GM12865 (cell line): ENCODE measurements at regions not wholly inside any gene's neighbourhood (a gene's known extent, or its start where the extent isn't known, plus 50 kb on each side); places are given as distances from the start of the nearest gene placed in this dataset.
"Not testable (repeated sequence)": the region's sequence is repeated elsewhere in the genome, so short reads cannot be mapped to it uniquely, and the experiment has no call there.

ENCODE experiments used
- DNase-seq: peaks from one replicate; pipeline ENCODE4 v3.0.0; 2010; ENCODE audit warnings: low read depth
- H3K4me3 ChIP-seq: 2 replicates; pipeline ENCODE4 v1.5.1; 2011; ENCODE audit warnings: mild to moderate bottlenecking, low read depth, low read length, control low read depth
- CTCF ChIP-seq: IDR thresholded peaks from 2 replicates; pipeline ENCODE4 v1.5.1; 2011; ENCODE audit warnings: low read length, control low read depth, low read depth, inconsistent platforms; ENCODE audit not compliant: insufficient read depth; ENCODE audit errors: missing control alignments

DNA sequence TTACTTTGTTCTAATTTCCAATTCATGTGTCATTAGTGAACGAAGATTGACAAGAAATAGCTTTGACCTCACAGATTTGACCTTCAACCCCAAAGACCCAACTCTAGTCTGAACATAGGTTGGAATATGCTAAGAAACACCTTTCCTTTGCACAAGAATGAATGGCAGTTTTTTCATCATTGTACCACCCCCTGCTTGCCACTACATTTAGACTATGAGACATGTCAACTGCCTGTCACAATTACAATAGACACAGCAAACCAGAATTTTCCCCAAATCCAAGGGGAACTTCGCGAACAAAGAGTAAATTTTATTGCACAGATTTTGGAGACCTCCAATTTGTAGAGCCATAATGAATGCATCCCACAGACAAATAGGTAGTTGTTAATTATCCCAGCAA, 535.4 kb downstream of the PRKD1 start:
- no peak overlapping the region for H3K4me3 ChIP-seq
- DNase-seq = no peak
- no peak for TF ChIP-seq CTCF

GRCh38 chr14:29403091-29403490, 524.6 kb downstream of the PRKD1 start:
- DNase-seq = no peak
- no peak for TF ChIP-seq CTCF

DNA sequence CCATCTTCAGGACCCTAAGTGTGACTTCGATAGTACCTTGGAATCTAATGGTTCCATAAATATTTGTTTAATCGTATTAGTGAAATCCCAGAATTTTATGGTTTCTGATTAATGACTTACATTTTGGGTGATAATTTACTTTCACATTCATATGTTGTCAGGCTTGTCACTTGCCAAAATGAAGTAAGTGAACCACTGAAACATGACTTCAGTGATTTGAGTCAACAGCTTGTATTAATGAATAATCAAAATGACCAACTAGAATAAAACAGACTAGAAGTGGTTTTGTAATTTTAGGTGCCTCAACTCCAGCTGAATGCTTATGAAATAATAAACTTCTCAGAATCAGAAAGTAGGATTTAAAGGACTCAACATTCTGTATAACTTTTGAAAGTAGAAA, 517.1 kb downstream of the PRKD1 start:
- no peak overlapping the region for H3K4me3 ChIP-seq
- DNase-seq = peak; percentile 1
- no peak for TF ChIP-seq CTCF

More at GRCh38 chr14:29403091-29403490, 524.6 kb downstream of the PRKD1 start:
- no peak overlapping the region for H3K4me3 ChIP-seq

DNA sequence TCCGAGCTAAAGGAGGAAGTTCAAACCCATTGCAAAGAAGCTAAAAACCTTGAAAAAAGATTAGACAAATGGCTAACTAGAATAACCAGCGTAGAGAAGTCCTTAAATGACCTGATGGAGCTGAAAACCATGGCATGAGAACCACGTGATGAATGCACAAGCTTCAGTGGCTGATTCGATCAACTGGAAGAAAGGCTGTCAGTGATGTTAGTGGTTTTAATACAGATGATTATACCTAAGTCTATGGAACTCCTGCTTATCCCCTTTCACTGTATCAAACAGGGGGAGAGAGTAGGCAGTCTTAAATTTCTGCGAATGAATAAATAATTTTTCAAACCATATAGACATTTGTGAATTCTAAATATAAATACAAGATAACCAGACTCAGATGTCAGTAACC, 512.7 kb downstream of the PRKD1 start:
- DNase-seq, H3K4me3 ChIP-seq: not testable (repeated sequence)

- DNase-seq = no peak
- H3K4me3 ChIP-seq = no peak overlapping the region
- TF ChIP-seq CTCF = no peak
Observed at GRCh38 chr14:29419736-29420135, 507.9 kb downstream of the PRKD1 start.

GRCh38 chr14:29421156-29421728, 506.4 kb downstream of the PRKD1 start:
- no peak for TF ChIP-seq CTCF
- H3K4me3 ChIP-seq = no peak overlapping the region
- DNase-seq = no peak

DNA sequence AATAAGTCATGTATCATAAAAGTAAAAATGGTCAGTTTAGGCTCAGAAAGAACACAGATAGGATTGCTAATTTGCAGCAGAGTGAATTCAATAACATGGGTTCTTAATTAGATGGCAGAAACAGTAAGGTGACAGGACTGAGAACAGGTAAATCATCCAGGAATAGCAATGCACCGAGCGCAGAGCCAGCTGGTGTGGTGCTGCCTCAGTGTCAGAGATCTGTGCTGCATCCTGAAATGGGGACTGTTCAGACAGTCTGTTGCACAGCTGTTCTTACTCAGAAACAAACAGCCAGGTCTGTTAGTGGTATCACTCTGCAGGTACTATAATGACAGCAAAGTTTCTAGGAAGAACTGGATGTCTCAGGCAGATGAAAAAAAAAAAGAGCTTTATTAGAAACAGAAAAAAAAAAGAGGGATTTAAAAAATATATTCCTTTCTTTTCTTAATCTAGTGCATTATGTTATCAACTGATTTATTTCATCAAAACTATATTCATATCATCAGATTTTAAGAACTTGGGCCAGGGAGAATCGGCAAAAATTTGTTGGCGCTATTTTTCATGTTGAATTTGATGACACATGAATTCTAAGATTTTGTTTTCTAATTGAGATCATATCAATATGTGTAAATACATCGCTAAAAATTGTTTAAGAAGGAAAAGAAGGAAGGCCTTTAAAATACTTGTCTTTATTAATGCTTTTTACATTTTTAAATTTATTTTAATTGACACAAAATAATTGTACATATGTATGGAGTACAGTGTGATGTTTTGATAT, 501.8 kb downstream of the PRKD1 start:
- DNase-seq = peak; percentile 7
- TF ChIP-seq CTCF = no peak
- H3K4me3 ChIP-seq = no peak overlapping the region
